Osteoblast (primary cell): ENCODE measurements at regions not wholly inside any gene's neighbourhood (a gene's known extent, or its start where the extent isn't known, plus 50 kb on each side); places are given as distances from the start of the nearest gene placed in this dataset.
A peak's percentile ranks its signal among the peaks of the same experiment; 100 is the strongest.
"Not testable (repeated sequence)": the region's sequence is repeated elsewhere in the genome, so short reads cannot be mapped to it uniquely, and the experiment has no call there.

Experiments
- DNase-seq: peaks from one replicate; pipeline ENCODE4 v3.0.0; 2011; ENCODE audit warnings: low spot score, mixed read lengths; ENCODE audit not compliant: insufficient read length; ENCODE audit errors: missing footprints
- H2AFZ ChIP-seq: 2 replicates; pipeline ENCODE4 v1.6.0; 2011; ENCODE audit warnings: mild to moderate bottlenecking, low read length
- H3K27ac ChIP-seq: 2 replicates; pipeline ENCODE4 v1.5.1; 2011; ENCODE audit warnings: mild to moderate bottlenecking, low read depth, low read length, moderate library complexity
- H3K27me3 ChIP-seq: 2 replicates; pipeline ENCODE4 v1.6.0; 2012; ENCODE audit warnings: mild to moderate bottlenecking, control low read depth, inconsistent platforms, low read length, moderate library complexity; ENCODE audit not compliant: insufficient read depth
- H3K36me3 ChIP-seq: 2 replicates; pipeline ENCODE4 v1.5.1; 2011; ENCODE audit warnings: mild to moderate bottlenecking, low read length, control low read depth, moderate library complexity; ENCODE audit not compliant: insufficient read depth
- H3K4me1 ChIP-seq: 2 replicates; pipeline ENCODE4 v1.5.1; 2011; ENCODE audit warnings: mild to moderate bottlenecking, low read length, control low read depth, moderate library complexity; ENCODE audit not compliant: insufficient read depth
- H3K4me2 ChIP-seq: 2 replicates; pipeline ENCODE4 v1.6.0; 2011; ENCODE audit warnings: mild to moderate bottlenecking, low read length; ENCODE audit not compliant: insufficient read depth
- H3K4me3 ChIP-seq: fragments of 200-600 bp; sonication (generic); 3 replicates; pipeline ENCODE4 v1.5.1; 2012; ENCODE audit warnings: mild to moderate bottlenecking, low read length, inconsistent platforms; ENCODE audit not compliant: insufficient read depth
- H3K79me2 ChIP-seq: 2 replicates; pipeline ENCODE4 v1.6.0; 2012; ENCODE audit warnings: mild to moderate bottlenecking, low read length, control low read depth, inconsistent platforms; ENCODE audit not compliant: insufficient read depth
- H3K9me3 ChIP-seq: 2 replicates; pipeline ENCODE4 v1.5.1; 2011; ENCODE audit warnings: low read depth, low read length, control low read depth
- H4K20me1 ChIP-seq: 2 replicates; pipeline ENCODE4 v1.6.0; 2012; ENCODE audit warnings: mild to moderate bottlenecking, low read length, control low read depth; ENCODE audit not compliant: insufficient read depth
- TF ChIP-seq, protein P1 (sequence below): IDR thresholded peaks from 2 replicates; pipeline ENCODE4 v1.5.1; 2011; ENCODE audit warnings: mild to moderate bottlenecking, low read depth, low read length, moderate library complexity; ENCODE audit errors: extremely low read depth

- H3K9me3 ChIP-seq = no peaks in the 10 kb centered on the region
- H2AFZ ChIP-seq = no peak overlapping the region
- H3K79me2 ChIP-seq = peaks cover 52% of the 10 kb centered on the region
- peaks cover 16% of the 10 kb centered on the region for H4K20me1 ChIP-seq
- H3K27ac ChIP-seq = no peak overlapping the region
- DNase-seq = no peak
- no peak overlapping the region for H3K4me2 ChIP-seq
- peaks cover 57% of the 10 kb centered on the region for H3K36me3 ChIP-seq
- peaks cover 28% of the 10 kb centered on the region for H3K4me1 ChIP-seq
- H3K27me3 ChIP-seq = no peaks in the 10 kb centered on the region
- TF ChIP-seq, protein P1, sequence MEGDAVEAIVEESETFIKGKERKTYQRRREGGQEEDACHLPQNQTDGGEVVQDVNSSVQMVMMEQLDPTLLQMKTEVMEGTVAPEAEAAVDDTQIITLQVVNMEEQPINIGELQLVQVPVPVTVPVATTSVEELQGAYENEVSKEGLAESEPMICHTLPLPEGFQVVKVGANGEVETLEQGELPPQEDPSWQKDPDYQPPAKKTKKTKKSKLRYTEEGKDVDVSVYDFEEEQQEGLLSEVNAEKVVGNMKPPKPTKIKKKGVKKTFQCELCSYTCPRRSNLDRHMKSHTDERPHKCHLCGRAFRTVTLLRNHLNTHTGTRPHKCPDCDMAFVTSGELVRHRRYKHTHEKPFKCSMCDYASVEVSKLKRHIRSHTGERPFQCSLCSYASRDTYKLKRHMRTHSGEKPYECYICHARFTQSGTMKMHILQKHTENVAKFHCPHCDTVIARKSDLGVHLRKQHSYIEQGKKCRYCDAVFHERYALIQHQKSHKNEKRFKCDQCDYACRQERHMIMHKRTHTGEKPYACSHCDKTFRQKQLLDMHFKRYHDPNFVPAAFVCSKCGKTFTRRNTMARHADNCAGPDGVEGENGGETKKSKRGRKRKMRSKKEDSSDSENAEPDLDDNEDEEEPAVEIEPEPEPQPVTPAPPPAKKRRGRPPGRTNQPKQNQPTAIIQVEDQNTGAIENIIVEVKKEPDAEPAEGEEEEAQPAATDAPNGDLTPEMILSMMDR = no peak
- H3K4me3 ChIP-seq = no peak overlapping the region
These were observed 101.7 kb downstream of the NAV1 start for GRCh38 chr1:201640624-201641023.

GRCh38 chr1:201641524-201642253 lies 102.8 kb downstream of the NAV1 start:
- H2AFZ ChIP-seq = no peak overlapping the region
- H3K4me1 ChIP-seq = peaks cover 28% of the 10 kb centered on the region
- H4K20me1 ChIP-seq = peaks cover 26% of the 10 kb centered on the region
- no peak overlapping the region for H3K4me2 ChIP-seq
- H3K9me3 ChIP-seq = no peaks in the 10 kb centered on the region
- peaks cover 58% of the 10 kb centered on the region for H3K36me3 ChIP-seq
- H3K27me3 ChIP-seq = no peaks in the 10 kb centered on the region
- no peak overlapping the region for H3K4me3 ChIP-seq
- peaks cover 46% of the 10 kb centered on the region for H3K79me2 ChIP-seq
- peak; percentile 68 for DNase-seq
- TF ChIP-seq, protein P1 = no peak
- H3K27ac ChIP-seq = no peak overlapping the region

GRCh38 chr1:201643835-201644104 lies 104.8 kb downstream of the NAV1 start:
- TF ChIP-seq, protein P1 = no peak
- no peaks in the 10 kb centered on the region for H3K27me3 ChIP-seq
- no peak overlapping the region for H2AFZ ChIP-seq
- peaks cover 29% of the 10 kb centered on the region for H3K4me1 ChIP-seq
- peaks cover 33% of the 10 kb centered on the region for H3K79me2 ChIP-seq
- H3K9me3 ChIP-seq = no peaks in the 10 kb centered on the region
- H3K4me2 ChIP-seq = no peak overlapping the region
- H4K20me1 ChIP-seq = peaks cover 23% of the 10 kb centered on the region
- H3K27ac ChIP-seq = no peak overlapping the region
- DNase-seq = no peak
- peaks cover 40% of the 10 kb centered on the region for H3K36me3 ChIP-seq
- H3K4me3 ChIP-seq = no peak overlapping the region

- no peak overlapping the region for H2AFZ ChIP-seq
- H3K79me2 ChIP-seq = peaks cover 33% of the 10 kb centered on the region
- H3K9me3 ChIP-seq = no peaks in the 10 kb centered on the region
- peaks cover 38% of the 10 kb centered on the region for H3K36me3 ChIP-seq
- peaks cover 25% of the 10 kb centered on the region for H3K4me1 ChIP-seq
- no peak overlapping the region for H3K27ac ChIP-seq
- no peaks in the 10 kb centered on the region for H3K27me3 ChIP-seq
- TF ChIP-seq, protein P1 = no peak
- DNase-seq = no peak
- peaks cover 27% of the 10 kb centered on the region for H4K20me1 ChIP-seq
- no peak overlapping the region for H3K4me3 ChIP-seq
- H3K4me2 ChIP-seq = no peak overlapping the region
These were observed 105.3 kb downstream of the NAV1 start for GRCh38 chr1:201644197-201644596.

GRCh38 chr1:201645000-201645399 lies 106.1 kb downstream of the NAV1 start:
- not testable (repeated sequence) for H3K4me2 ChIP-seq, H3K4me3 ChIP-seq, DNase-seq, H3K27me3 ChIP-seq, H3K9me3 ChIP-seq, H3K27ac ChIP-seq, H2AFZ ChIP-seq
- peaks cover 35% of the 10 kb centered on the region for H4K20me1 ChIP-seq
- peaks cover 34% of the 10 kb centered on the region for H3K79me2 ChIP-seq
- H3K36me3 ChIP-seq = peaks cover 31% of the 10 kb centered on the region
- peaks cover 28% of the 10 kb centered on the region for H3K4me1 ChIP-seq
